ENCODE measurements at regions not wholly inside any gene's neighbourhood (a gene's known extent, or its start where the extent isn't known, plus 50 kb on each side); places are given as distances from the start of the nearest gene placed in this dataset.

DNA sequence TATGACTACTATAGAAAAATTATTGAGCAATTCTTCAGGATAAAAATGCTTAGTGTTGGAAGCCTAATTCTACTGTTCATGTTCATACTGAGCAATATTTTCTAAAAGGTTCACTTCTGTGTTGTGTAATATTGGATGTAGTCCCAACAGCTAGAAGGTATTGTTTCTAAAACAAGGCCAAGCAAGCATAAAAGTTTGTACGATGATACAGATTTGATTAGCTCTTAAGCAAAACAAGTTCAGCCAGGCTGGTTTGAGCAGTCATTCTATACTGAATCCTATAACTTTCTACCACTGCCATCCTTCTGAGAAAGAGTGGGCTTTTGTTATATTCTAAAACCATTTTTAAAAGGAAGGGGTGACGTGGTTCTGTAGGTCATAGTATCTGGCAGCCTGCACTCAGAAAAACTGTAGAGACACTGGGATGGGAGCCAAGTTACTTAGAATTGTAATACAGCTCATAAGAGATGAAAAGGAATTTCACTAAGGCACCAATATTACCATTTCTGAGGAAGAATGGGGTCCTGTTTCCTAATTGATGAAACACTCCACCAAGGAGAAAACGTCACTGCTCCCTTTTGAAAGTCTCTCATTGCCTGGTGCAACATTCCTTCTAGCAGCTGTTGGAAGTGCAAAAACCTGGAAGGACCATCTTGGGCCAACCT is 275.0 kb upstream of the DACH1 start:
- no peaks in the 10 kb centered on the region for H3K27me3 ChIP-seq (ENCODE audit: control insufficient read depth in 3 of 3, insufficient read depth in 3 of 3, low read length in 2 of 3)
- peaks cover 0 to 4% (median 0%) of the 10 kb centered on the region in 5 donors for H3K4me1 ChIP-seq (ENCODE audit: control insufficient read depth in 5 of 5, insufficient read depth in 5 of 5, low read length in 5 of 5)
- H3K4me3 ChIP-seq: no peak overlapping the region
- no peaks in the 10 kb centered on the region for H3K9me3 ChIP-seq (ENCODE audit: control insufficient read depth in 4 of 4, insufficient read depth in 3 of 4, low read length in 3 of 4)
- 53 to 67% methylated on average over 3 of the region's 3 CpGs for WGBS, 2 donors
- DNase-seq (peak; percentile 48 to 87 (median 82)), ATAC-seq (ENCODE audit: insufficient read depth, low FRiP score) (no peak)
- H3K36me3 ChIP-seq (ENCODE audit: control insufficient read depth in 4 of 4, insufficient read depth in 4 of 4, low read length in 4 of 4): no peaks in the 10 kb centered on the region
- no peak overlapping the region for H3K9ac ChIP-seq (ENCODE audit: insufficient read depth in 1 of 2, low read length in 2 of 2)
- no peak overlapping the region for H3K27ac ChIP-seq (ENCODE audit: low read depth in 1 of 2, low read length in 1 of 2)
- no peak for TF ChIP-seq CTCF (IDR thresholded peaks at IDR 0.05; ENCODE audit: control extremely low read depth, extremely low read depth)

DNA sequence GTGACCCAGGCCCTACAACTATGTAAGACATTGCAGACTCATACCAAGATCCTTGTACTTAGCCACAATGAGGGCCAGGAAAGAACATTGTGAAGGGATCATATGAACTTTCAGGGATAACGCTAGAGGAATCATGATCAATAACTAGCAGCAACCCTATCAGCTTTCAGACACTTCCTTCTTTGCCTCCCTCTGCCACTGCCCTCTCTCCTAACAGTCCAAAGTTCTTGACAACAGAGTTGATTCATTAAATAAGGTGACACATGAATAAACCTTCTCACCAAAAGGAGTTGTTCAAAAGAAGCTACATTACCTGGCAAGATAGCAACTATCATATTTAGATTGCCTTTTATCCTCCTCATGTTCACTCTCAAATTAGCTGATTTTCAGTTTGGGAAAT is 272.2 kb upstream of the DACH1 start:
- H3K27me3 ChIP-seq (ENCODE audit: control insufficient read depth in 3 of 3, insufficient read depth in 3 of 3, low read length in 2 of 3): no peaks in the 10 kb centered on the region
- H3K27ac ChIP-seq (ENCODE audit: low read depth in 1 of 2, low read length in 1 of 2): no peak overlapping the region
- no peaks in the 10 kb centered on the region for H3K9me3 ChIP-seq (ENCODE audit: control insufficient read depth in 4 of 4, insufficient read depth in 3 of 4, low read length in 3 of 4)
- no peak overlapping the region for H3K9ac ChIP-seq (ENCODE audit: insufficient read depth in 1 of 2, low read length in 2 of 2)
- no peak for TF ChIP-seq CTCF (IDR thresholded peaks at IDR 0.05; ENCODE audit: control extremely low read depth, extremely low read depth)
- H3K4me1 ChIP-seq (ENCODE audit: control insufficient read depth in 5 of 5, insufficient read depth in 5 of 5, low read length in 5 of 5): peaks cover 0 to 4% (median 0%) of the 10 kb centered on the region in 5 donors
- ATAC-seq (ENCODE audit: insufficient read depth, low FRiP score) (no peak), DNase-seq (no peak)
- WGBS, 2 donors: 38 to 42% methylated on average over 1 of the region's 1 CpG
- H3K4me3 ChIP-seq: no peak overlapping the region
- no peaks in the 10 kb centered on the region for H3K36me3 ChIP-seq (ENCODE audit: control insufficient read depth in 4 of 4, insufficient read depth in 4 of 4, low read length in 4 of 4)

DNA sequence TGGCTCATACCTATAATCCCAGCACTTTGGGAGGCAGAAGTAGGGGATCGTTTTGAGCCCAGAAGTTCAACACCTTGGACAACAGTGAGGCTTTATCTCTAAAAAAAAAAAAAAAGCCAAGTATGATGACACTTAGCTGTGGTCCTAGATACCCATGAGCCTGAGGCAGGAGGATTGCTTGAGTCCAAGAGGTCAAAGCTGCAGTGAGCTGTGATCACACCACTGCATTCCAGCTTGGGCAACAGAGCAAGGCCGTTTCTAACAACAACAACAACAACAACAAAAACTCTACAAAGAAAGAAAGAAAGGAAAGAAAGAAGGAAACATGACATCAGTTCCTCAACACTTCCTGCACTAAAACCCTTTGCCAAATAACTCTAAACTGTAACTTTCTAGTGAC is 265.1 kb upstream of the DACH1 start:
- Histone ChIP-seq H3K9ac (ENCODE audit: insufficient read depth in 1 of 2, low read length in 2 of 2) (no peak overlapping the region), H3K36me3 (ENCODE audit: control insufficient read depth in 4 of 4, insufficient read depth in 4 of 4, low read length in 4 of 4) (no peaks in the 10 kb centered on the region), H3K4me3 (no peak overlapping the region), H3K27ac (ENCODE audit: low read depth in 1 of 2, low read length in 1 of 2) (no peak overlapping the region), H3K9me3 (ENCODE audit: control insufficient read depth in 4 of 4, insufficient read depth in 3 of 4, low read length in 3 of 4) (no peaks in the 10 kb centered on the region), H3K27me3 (ENCODE audit: control insufficient read depth in 3 of 3, insufficient read depth in 3 of 3, low read length in 2 of 3) (no peaks in the 10 kb centered on the region), H3K4me1 (ENCODE audit: control insufficient read depth in 5 of 5, insufficient read depth in 5 of 5, low read length in 5 of 5) (peaks cover 0 to 1% (median 0%) of the 10 kb centered on the region in 5 donors)
- ATAC-seq (ENCODE audit: insufficient read depth, low FRiP score): no peak
- TF ChIP-seq CTCF (IDR thresholded peaks at IDR 0.05; ENCODE audit: control extremely low read depth, extremely low read depth): no peak
- no peak for DNase-seq
- 75 to 90% methylated on average over 2 of the region's 2 CpGs for WGBS, 2 donors

DNA sequence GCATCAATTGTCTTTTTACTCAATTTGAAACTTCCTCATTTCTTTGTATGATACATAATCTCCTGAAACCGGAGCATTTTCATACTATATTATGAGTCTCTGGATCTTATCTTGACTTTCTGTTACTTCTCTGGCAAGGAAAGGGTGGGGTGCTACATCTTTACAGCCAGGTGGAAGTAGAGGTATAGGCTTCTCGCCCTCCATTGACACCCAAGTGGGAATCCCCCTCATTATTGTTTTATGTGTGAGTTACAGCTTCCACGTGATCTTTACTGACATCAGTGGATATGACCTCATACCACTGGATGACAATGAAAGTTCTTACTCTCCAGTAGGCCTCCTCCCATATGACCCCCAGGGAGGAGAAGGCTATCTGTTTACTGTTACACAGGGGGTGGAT is 262.1 kb upstream of the DACH1 start:
- 59 to 65% methylated on average over 3 of the region's 3 CpGs for WGBS, 2 donors
- Histone ChIP-seq H3K27ac (ENCODE audit: low read depth in 1 of 2, low read length in 1 of 2) (no peak overlapping the region), H3K9ac (ENCODE audit: insufficient read depth in 1 of 2, low read length in 2 of 2) (no peak overlapping the region)

More for the DNA sequence above, 262.1 kb upstream of the DACH1 start:
- no peak for DNase-seq
- H3K27me3 ChIP-seq (ENCODE audit: control insufficient read depth in 3 of 3, insufficient read depth in 3 of 3, low read length in 2 of 3): no peaks in the 10 kb centered on the region
- H3K36me3 ChIP-seq (ENCODE audit: control insufficient read depth in 4 of 4, insufficient read depth in 4 of 4, low read length in 4 of 4): no peaks in the 10 kb centered on the region
- no peak overlapping the region for H3K4me3 ChIP-seq
- H3K9me3 ChIP-seq (ENCODE audit: control insufficient read depth in 4 of 4, insufficient read depth in 3 of 4, low read length in 3 of 4): no peaks in the 10 kb centered on the region
- no peak for TF ChIP-seq CTCF (IDR thresholded peaks at IDR 0.05; ENCODE audit: control extremely low read depth, extremely low read depth)
- ATAC-seq (ENCODE audit: insufficient read depth, low FRiP score): no peak
- peaks cover 0 to 3% (median 0%) of the 10 kb centered on the region in 5 donors for H3K4me1 ChIP-seq (ENCODE audit: control insufficient read depth in 5 of 5, insufficient read depth in 5 of 5, low read length in 5 of 5)
